OCI-LY7 (cell line): ENCODE measurements at regions not wholly inside any gene's neighbourhood (a gene's known extent, or its start where the extent isn't known, plus 50 kb on each side); places are given as distances from the start of the nearest gene placed in this dataset.
"Not testable (repeated sequence)": the region's sequence is repeated elsewhere in the genome, so short reads cannot be mapped to it uniquely, and the experiment has no call there.

Experiments
- CTCF ChIP-seq: fragments of 200-600 bp; sonication (generic); conservative IDR thresholded peaks from 2 replicates; pipeline ENCODE4 v1.5.1; 2014; ENCODE audit warnings: mild to moderate bottlenecking, antibody characterized with exemption, low read length, moderate library complexity, mixed read lengths
- EZH2phosphoT487 ChIP-seq: fragments of 200-600 bp; sonication (generic); IDR thresholded peaks from 2 replicates; pipeline ENCODE4 v1.6.1; 2018; ENCODE audit warnings: low read depth, borderline replicate concordance, mild to moderate bottlenecking, mixed run types, antibody characterized with exemption, low read length, moderate library complexity, mixed read lengths

- not testable (repeated sequence) for TF ChIP-seq CTCF, EZH2phosphoT487
Measured at GRCh38 chr7:55743454-55743717, 119.2 kb downstream of the SEPTIN14 start.
